Motor neuron (in vitro differentiated cells): ENCODE measurements at regions not wholly inside any gene's neighbourhood (a gene's known extent, or its start where the extent isn't known, plus 50 kb on each side); places are given as distances from the start of the nearest gene placed in this dataset.

Experiments used
- ATAC-seq, 8 experiments: fragments of 200-7000 bp; cut with Tn5 transposase; replicated peaks in 6 of 8; 2 replicates each; pipeline ENCODE4 v1.8.0; 2021; ENCODE audit warnings: mild to moderate bottlenecking in 8 of 8, moderate library complexity in 8 of 8
- H3K27ac ChIP-seq, 2 donors: fragments of 250-450 bp; sonication (Bioruptor Pico); 2 replicates each; pipeline ENCODE4 v1.9.0; 2021; ENCODE audit warnings: antibody characterized with exemption in 2 of 2, mild to moderate bottlenecking in 2 of 2, moderate library complexity in 1 of 2
- H3K4me1 ChIP-seq, 2 donors: fragments of 250-450 bp; sonication (Bioruptor Pico); replicated peaks in 1 of 2; 2 replicates each; pipeline ENCODE4 v1.6.1; 2021; ENCODE audit warnings: antibody characterized with exemption in 2 of 2, mild to moderate bottlenecking in 2 of 2, moderate library complexity in 1 of 2
- H3K4me3 ChIP-seq, 5 donors: fragments of 250-450 bp; sonication (Bioruptor Pico); 2 replicates each; pipeline ENCODE4 v1.9.0; 2021; ENCODE audit warnings: antibody characterized with exemption in 5 of 5, mild to moderate bottlenecking in 5 of 5, moderate library complexity in 4 of 5
- WGBS, 10 experiments: fragments of 450-650 bp; shearing (Covaris generic); methylation state at CpG; one replicate each; pipeline ENCODE4 v1.0.0; 2022; 5-methylcytosine and 5-hydroxymethylcytosine counted together
- in situ Hi-C, 9 experiments: fragments of 400-800 bp; cut with MboI; loops; one replicate each; pipeline ENCODE4 v1.15.0; 2021; ENCODE audit warnings: low sequenced_read_pairs in 9 of 9, low pct_unique_long_range_greater_than_20kb in 2 of 9; ENCODE audit not compliant: unreplicated experiment in 9 of 9

DNA sequence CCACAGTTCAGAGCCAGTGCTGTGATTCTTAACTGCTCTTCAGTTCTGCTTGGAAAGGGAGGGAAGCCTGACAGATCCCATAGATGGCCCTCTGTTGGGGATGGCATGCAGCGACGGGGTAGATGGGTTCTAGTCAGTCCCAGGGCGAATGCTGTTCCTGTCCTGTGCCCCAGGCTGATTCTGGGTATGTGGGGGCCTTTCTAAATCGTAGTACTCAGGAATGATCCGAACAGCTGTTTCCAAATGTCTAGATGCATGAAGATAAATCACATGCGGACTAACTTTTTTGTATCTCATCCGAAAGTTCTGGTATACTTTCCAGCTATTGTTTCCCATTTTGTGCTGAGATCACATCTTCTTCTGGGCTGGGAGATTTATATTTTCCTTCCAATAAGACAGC is 186.0 kb upstream of the MKI67 start:
- in situ Hi-C loops = no loop called here
- WGBS, 10 experiments = 11 to 97% (median 84%) methylated on average over 2 to 7 of the region's 7 CpGs
- Histone ChIP-seq H3K4me1 (peaks cover 3 to 5% of the 10 kb centered on the region in 2 donors), H3K27ac (no peak overlapping the region), H3K4me3 (no peak overlapping the region)
- no peak for ATAC-seq

DNA sequence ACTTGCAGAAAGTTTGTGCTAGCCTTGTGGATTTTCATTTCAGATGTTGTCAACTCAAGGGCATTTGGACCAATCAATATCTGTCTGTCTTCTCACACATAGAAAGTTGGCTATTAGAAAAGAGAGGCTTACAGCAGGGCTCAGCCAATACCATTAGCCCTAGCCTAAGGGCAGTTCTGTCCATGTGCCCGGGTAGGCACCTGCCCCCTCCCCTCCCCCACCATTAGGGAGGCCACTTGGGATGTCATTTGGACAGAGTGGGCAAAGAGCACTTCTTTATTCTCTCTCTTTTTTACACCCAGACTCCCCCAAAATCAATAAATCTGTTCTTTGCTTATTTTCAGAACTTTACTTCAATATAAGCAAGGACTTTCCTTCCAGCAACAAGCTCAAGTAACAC is 188.5 kb upstream of the MKI67 start:
- Histone ChIP-seq H3K4me3 (no peak overlapping the region), H3K27ac (no peak overlapping the region), H3K4me1 (peaks cover 3 to 5% of the 10 kb centered on the region in 2 donors)
- in situ Hi-C loops = no loop called here
- no peak for ATAC-seq
- WGBS, 10 experiments = 0 to 50% (median 0%) methylated on average over 1 of the region's 1 CpG; no CpG with 5 or more reads in 7 of the 10 experiments

DNA sequence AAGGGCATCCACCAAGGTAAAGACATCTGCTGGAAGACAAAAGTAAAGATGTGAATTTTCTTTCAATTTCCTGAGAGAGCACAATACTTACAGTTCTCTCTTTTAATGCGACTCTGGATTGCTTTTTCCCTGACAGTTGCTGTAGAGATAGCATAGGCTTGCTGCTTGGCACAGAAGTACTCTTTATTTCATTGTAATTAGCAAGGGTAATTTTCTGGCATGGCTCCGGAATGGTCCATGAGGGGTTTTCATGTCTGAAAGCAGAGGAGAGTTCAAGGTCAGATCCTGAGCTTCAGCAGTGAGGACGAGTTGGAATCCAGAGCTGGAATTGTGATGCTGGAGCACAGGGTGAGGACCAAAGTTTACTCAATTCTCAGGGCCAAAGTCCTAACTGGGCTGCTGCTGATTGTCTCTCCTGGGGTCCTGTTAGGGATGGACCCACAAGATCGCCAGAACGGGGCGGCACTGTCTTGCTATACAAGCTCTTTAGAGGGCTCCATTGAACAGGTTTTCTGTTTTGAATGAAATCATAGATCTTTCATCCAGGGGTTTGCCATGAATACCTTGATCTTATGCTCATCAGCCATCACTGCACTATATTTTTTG is 190.0 kb upstream of the MKI67 start:
- peaks cover 3 to 4% of the 10 kb centered on the region in 2 donors for H3K4me1 ChIP-seq
- no peak overlapping the region for H3K4me3 ChIP-seq
- in situ Hi-C loops = no loop called here
- ATAC-seq = no peak
- 8 to 86% (median 70%) methylated on average over 2 to 6 of the region's 6 CpGs; no CpG with 5 or more reads in 2 of the 10 experiments for WGBS, 10 experiments
- H3K27ac ChIP-seq = no peak overlapping the region

DNA sequence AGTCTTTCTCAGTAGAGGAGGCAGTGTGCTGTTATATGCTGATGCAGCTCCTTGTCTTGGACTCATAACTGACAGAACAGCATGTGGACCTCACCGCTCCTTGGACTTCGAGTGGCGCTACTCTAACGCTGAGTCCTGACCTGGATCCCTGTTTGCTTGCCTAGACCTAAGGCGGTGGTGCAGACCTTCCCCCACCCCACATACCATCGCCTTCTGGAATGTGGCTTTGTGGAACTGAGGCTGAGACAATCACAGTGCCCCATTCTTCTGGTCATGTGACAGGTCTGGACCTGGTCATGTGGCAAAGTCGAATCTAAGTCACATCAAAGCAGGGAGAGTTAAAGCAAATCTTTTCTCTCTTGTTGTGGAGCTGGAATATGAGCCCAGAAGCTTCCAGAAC is 190.7 kb upstream of the MKI67 start:
- Histone ChIP-seq H3K4me1 (peaks cover 0 to 3% of the 10 kb centered on the region in 2 donors), H3K4me3 (no peak overlapping the region), H3K27ac (no peak overlapping the region)
- WGBS, 10 experiments = 6 to 100% (median 86%) methylated on average over 1 to 7 of the region's 7 CpGs; no CpG with 5 or more reads in 3 of the 10 experiments
- in situ Hi-C loops = no loop called here
- ATAC-seq = no peak

DNA sequence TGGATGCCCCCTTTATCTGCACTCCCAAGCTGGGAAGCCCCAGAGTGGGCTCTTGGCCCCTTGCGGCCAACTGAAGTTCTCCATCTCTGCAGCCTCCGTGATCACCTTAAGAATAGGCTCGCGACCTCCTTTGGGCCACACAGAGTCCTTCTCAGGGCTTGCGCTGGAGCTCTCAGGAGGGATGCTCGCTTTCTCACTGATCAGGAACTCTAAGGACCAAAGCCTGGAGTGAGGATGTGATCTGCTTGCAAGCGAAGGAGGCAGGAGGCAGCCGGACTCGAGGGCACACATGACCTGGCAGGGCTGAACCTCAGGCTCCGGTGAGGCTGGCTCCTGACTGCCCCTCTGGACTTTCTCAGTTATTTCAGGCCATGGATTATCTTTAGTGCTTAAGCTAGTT is 192.1 kb upstream of the MKI67 start:
- ATAC-seq = no peak
- Histone ChIP-seq H3K4me1 (peaks cover 0 to 3% of the 10 kb centered on the region in 2 donors), H3K27ac (no peak overlapping the region), H3K4me3 (no peak overlapping the region)
- WGBS, 10 experiments = 40 to 100% (median 80%) methylated on average over 1 to 7 of the region's 10 CpGs; no CpG with 5 or more reads in 1 of the 10 experiments
- in situ Hi-C loops = no loop called here

DNA sequence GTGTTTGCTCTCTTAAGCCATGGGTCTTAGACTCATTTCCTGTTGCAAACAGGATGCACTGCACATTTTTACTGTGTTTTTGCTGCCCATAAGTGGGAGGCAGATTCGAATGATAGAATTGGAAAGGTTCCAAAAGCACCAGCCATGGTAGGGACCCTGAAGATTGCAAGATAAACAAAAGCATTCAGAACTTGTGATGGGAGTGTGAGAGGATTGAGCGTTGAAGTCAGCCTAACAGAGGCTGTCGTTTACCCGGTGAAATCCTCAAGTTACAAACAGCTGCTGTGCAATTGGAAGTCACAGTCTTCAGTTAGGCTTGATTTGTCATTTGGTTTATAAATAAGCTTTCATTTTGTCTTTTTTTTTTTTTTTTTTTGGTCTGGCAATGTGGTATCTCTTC is 192.7 kb upstream of the MKI67 start:
- no peak for ATAC-seq
- 0 to 89% (median 59%) methylated on average over 1 to 4 of the region's 4 CpGs; no CpG with 5 or more reads in 1 of the 10 experiments for WGBS, 10 experiments
- Histone ChIP-seq H3K4me3 (no peak overlapping the region), H3K27ac (no peak overlapping the region), H3K4me1 (peaks cover 0 to 2% of the 10 kb centered on the region in 2 donors)
- in situ Hi-C loops = no loop called here

DNA sequence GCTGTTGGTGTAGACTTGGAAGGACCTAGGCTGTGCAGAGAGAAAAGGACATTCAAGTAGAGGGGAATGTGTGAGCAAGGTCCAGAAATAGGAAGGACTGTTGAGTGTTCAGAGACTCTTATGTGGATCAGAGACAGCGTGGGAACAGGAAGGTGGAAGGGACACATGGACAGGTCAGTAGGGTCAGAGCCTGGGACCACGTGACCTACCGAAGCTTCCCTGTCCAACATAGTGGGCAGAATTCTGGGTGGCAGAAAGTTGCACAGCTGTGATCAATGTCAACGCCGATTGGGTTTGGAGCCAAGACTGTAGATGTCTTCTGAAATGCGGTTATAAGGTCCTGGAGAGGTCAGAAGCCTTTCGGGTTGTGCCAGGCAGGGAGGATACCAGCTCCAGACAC is 195.9 kb upstream of the MKI67 start:
- Histone ChIP-seq H3K27ac (no peak overlapping the region), H3K4me1 (no peaks in the 10 kb centered on the region), H3K4me3 (no peak overlapping the region)
- WGBS, 10 experiments = 0 to 92% (median 81%) methylated on average over 2 to 6 of the region's 7 CpGs; no CpG with 5 or more reads in 2 of the 10 experiments
- ATAC-seq = no peak
- in situ Hi-C loops = no loop called here

DNA sequence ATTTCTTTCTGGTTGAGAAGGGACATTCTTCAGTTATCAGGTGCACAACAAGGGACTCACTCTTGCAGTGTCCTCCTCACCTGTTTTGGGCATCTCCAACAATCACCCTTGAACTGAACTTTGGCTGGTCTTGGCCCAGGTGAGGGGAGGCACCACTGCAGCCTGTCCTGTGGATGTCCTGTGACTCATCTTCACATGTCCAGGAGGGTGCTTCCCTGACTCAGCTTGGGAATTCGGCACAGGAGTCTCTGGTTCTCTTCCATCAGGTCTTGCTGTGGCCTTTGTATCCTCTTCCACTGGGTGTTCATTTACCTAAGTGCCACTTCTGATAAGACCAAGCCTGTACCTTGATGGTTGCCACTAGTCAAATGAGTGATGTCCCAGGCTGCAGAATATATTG is 196.7 kb upstream of the MKI67 start:
- 0 to 100% (median 40%) methylated on average over 1 of the region's 1 CpG; no CpG with 5 or more reads in 5 of the 10 experiments for WGBS, 10 experiments
- in situ Hi-C loops = no loop called here
- Histone ChIP-seq H3K27ac (no peak overlapping the region), H3K4me3 (no peak overlapping the region), H3K4me1 (no peaks in the 10 kb centered on the region)
- no peak for ATAC-seq

DNA sequence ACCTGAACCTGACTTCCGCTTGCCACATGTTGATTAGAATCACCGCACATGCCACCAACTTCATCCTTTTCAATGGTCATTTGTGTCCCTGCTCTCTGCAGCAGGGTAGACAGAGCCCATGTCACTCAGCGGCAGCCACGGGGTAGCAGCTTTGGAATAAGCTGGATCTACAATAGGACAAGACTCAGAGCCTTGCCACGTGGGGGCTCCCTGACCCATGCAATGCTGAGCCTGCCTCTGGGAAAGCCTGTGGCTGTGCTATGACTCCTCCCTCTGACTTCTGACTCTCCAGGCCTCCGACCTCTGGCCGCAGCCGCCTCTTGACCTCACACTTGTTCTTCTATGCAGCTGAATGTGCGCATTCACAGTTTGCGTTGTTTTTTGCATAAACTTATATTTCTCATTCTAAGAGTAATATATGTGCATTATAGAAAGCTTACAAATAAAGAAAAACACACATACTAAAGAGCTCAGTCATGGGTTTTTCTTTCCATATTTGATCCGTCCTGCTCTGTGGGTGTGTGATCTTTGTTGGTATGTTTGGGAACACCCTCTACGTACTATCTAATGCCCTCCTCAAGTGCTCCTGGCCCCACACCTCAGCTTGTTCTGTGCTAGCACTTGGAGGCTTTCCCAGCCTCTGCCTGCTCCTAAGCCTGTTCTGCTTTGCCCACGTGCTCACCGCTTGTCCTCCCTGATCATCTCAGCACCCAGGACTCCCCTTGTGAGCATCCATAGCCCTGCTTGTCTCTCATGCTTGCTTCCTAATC is 198.0 kb upstream of the MKI67 start:
- no peak overlapping the region for H3K27ac ChIP-seq
- no peaks in the 10 kb centered on the region for H3K4me1 ChIP-seq
- peak; percentile 46 to 93 (median 83) for ATAC-seq
- WGBS, 10 experiments = 5 to 80% (median 44%) methylated on average over 1 to 10 of the region's 14 CpGs; no CpG with 5 or more reads in 1 of the 10 experiments
- in situ Hi-C loops = no loop called here
- H3K4me3 ChIP-seq = no peak overlapping the region

DNA sequence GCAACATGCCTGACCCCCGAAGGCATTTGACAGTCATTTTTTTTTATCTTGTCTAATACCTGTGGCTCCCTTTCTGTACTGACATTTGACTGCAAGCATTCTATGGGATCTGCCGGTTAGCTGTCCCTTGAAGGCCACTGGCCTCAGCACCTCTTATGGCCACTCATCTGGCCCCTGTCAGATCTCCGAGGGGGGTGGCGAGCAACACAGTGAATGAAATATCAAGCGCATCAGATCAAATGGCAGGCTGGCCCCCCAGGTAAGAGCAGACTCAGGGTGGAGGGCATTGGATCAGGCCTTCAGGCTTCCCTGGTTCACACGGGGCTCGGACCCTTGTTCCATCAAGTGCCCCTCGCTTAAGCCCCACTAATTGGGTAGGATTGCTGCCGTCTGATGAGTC is 199.6 kb upstream of the MKI67 start:
- no peak for ATAC-seq
- in situ Hi-C loops = no loop called here
- 40 to 100% (median 90%) methylated on average over 1 to 6 of the region's 9 CpGs; no CpG with 5 or more reads in 4 of the 10 experiments for WGBS, 10 experiments
- no peak overlapping the region for H3K27ac ChIP-seq
- H3K4me1 ChIP-seq = no peaks in the 10 kb centered on the region
- H3K4me3 ChIP-seq = no peak overlapping the region

DNA sequence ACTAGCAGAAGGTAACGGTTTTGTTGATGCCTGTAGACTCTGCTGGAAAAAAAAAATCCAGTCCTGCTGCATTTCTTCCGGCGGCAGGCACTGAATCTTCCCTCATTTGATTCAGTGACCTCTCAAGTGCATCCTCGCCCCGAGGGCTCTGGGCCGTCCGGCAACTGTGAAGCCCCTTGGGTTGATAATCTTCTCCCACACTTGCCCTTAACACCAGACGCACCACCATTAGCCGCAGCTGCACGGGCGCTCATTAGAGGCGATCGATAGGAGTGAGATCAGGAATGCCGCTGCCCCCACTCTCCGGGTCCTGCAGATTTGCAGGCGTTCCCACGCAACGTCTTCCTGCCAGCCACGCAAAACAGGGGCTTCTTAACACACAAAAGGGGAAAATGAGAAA is 200.0 kb upstream of the MKI67 start:
- no peak for ATAC-seq
- Histone ChIP-seq H3K4me3 (no peak overlapping the region), H3K27ac (no peak overlapping the region), H3K4me1 (no peaks in the 10 kb centered on the region)
- WGBS, 10 experiments = 0 to 100% (median 88%) methylated on average over 1 to 15 of the region's 19 CpGs; no CpG with 5 or more reads in 2 of the 10 experiments
- in situ Hi-C loops = no loop called here

DNA sequence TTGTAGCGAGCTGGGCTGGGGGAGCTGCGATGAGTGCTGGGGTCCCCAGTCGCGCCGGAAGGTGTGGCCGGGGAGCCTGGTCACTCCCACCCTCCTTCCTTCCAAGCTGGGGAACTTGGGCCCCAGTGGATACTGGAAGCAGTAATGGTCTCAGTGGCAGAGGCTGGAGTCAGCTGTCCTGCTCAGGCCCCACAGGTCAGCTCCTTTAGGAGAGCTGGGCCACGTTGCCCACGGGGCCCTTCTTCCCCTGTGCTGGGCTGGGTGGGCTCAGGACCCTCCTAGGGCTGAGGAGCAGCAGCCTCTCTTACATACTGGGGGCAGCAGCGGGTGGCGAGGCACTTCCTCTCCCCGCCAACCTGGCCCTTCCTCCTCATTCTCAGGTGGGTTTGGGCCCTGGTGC is 200.6 kb upstream of the MKI67 start:
- Histone ChIP-seq H3K27ac (no peak overlapping the region), H3K4me1 (no peaks in the 10 kb centered on the region), H3K4me3 (no peak overlapping the region)
- WGBS, 10 experiments = 48 to 97% (median 77%) methylated on average over 2 to 6 of the region's 11 CpGs; no CpG with 5 or more reads in 6 of the 10 experiments
- no peak for ATAC-seq
- in situ Hi-C loops = no loop called here

DNA sequence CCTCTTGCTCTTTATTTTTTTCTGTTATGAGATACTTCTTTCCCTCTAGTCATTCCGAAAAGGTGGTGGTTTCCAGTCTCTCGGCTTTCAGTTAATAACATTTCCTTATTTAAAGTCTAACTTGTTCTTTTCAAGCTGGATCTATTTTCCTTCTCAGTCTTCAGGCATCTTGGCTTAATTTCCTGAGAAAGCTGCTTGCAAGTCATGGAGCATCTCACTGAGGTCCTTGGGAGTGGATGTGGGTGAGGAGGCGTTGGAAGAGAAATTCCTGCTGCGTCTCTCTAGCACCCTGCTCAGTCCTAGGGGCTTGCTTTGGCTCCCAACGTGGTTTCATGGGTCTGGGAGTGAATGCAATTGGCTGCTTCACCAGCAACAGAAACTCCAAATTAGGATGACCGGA is 210.2 kb upstream of the MKI67 start:
- no peaks in the 10 kb centered on the region for H3K4me1 ChIP-seq
- no peak overlapping the region for H3K4me3 ChIP-seq
- in situ Hi-C loops = no loop called here
- 7 to 91% (median 50%) methylated on average over 1 to 6 of the region's 6 CpGs; no CpG with 5 or more reads in 1 of the 10 experiments for WGBS, 10 experiments
- no peak overlapping the region for H3K27ac ChIP-seq
- no peak for ATAC-seq
